ENCODE measurements at regions not wholly inside any gene's neighbourhood (a gene's known extent, or its start where the extent isn't known, plus 50 kb on each side); places are given as distances from the start of the nearest gene placed in this dataset.
"Not testable (repeated sequence)": the region's sequence is repeated elsewhere in the genome, so short reads cannot be mapped to it uniquely, and the experiment has no call there.

DNA sequence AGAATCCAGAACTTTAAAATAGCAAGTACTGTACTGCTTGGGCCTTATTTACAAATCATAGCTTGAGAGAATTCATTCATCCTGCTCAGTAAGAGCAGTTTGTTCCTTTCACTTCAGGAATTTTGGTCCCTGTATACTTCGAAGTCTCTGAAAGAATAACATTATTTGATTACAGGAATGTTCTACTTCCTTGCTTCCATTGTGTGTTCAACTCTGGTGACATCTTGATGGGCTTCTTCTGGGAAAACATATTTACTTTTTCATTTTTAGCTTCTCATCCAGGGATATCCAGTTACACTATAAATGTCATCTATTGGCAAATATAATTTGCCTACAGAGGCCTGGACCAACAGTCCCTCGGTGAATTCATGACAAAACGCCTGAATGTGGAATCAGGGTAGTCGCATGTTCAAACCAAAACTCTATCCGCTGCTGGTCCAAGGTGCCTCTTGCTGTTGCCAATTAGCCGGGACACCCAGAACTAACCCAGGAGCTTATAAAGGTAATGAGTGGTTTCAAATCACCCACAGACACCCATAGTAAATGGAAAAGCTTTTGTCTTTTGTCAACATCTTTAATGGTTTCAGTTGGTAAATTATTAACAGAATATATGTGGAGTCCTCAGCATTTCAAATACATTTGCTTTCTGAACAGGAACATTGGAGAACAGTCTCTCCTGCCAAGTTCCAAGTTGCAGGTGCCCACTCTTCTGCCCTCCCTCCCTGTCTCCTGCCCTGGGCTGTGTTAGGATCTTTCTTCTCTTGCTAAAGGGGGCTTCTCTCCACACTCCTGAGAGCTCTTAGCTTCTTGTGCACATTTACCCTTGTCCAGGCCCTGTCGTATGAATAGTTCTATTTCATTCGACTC lies 162.5 kb upstream of the CITED2 start:
- in situ Hi-C loops (cut with MboI; ENCODE audit: low sequenced_read_pairs), result no loop called here

DNA sequence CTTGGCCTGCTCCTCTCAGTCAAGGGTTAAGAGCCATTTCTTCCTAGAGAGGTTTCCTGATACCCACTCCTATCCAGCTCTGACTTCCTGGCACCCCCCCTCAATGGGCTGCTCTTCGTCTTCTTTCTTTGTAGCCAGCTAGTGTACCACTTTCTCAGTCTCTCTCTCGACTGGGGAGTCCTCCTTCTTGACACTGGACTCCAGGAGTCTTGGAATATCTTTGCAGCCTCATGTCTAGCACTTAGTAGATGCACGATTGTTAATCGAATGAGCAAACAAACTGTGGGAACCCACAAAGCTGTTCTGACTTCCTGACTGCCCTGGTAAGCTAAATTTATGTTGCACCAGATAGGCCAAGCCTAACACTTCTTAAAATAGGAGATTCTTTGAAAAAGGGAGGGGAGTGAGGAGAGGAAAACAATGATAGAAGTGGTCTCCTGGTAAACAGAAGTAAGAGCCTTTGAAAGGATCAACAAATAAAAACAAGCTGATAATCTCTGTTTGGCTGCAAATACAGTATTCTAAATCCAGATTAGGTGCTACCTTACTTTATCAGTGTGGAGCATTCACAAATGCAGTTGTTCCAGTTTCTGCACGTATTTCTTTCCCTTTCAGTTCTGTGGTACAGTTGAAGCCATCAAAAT lies 160.1 kb upstream of the CITED2 start:
- in situ Hi-C loops (cut with MboI; ENCODE audit: low sequenced_read_pairs), result no loop called here

DNA sequence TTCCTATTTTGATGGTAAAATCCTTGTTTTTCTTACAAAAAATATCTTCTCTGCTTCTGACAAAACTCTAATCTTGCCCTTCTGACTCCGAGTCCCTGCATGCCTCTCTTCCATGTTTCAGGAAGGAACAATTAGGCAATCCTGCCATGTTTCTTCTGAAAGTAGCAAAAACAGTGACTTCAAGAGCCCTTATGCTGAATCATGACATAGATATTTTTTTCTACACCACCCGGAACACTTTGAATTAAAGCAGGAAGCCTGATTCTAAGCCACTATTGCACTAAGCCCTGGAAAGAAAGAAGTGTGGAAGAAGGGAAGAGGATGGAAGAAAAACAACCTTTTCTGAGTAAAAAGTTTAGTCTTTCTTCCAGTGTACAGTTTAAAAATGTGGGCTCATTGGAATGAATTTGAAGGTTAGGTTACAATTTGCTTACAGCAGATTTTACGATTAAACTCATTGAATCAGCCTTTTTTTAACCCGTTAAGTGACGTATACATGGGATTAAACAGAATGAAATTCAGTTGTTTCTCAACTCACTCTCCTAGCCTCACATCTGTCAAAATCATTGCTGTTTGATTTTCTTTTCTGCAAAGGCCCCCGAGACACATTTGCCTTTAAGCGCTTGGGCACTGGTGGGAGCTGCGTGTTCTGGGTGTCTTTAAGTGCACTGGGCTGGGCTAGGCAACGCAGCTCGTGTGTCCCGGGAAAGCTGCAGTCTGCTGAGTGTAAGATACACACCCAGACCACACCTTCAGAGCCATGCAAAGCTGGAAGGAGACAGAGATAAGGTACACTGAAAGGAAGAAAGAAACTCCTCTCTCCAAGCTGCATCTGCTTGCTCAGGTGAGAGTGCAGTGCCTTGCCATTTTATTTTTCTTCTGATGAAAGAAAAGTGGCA lies 159.4 kb upstream of the CITED2 start:
- in situ Hi-C loops (cut with MboI; ENCODE audit: low sequenced_read_pairs), result no loop called here

DNA sequence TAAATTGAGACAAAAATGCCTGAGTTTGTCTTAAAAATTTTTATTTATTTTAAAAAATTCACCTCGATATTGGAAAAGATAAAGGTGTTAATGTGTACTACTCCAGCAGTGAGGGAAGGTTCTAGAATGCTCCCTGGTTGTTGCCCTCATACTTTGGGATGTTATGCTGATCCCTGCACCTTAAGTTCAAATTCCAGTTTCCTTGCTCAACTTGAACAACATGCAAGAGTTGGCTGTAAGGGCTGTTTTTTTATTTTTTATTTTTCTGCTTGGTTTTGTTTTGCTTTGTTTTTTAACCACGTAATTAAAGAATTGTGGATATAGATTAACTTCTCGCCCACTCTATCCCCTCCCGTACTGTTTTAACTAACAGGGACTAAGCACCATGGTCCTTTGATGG lies 158.7 kb upstream of the CITED2 start:
- in situ Hi-C loops (cut with MboI; ENCODE audit: low sequenced_read_pairs), result no loop called here

DNA sequence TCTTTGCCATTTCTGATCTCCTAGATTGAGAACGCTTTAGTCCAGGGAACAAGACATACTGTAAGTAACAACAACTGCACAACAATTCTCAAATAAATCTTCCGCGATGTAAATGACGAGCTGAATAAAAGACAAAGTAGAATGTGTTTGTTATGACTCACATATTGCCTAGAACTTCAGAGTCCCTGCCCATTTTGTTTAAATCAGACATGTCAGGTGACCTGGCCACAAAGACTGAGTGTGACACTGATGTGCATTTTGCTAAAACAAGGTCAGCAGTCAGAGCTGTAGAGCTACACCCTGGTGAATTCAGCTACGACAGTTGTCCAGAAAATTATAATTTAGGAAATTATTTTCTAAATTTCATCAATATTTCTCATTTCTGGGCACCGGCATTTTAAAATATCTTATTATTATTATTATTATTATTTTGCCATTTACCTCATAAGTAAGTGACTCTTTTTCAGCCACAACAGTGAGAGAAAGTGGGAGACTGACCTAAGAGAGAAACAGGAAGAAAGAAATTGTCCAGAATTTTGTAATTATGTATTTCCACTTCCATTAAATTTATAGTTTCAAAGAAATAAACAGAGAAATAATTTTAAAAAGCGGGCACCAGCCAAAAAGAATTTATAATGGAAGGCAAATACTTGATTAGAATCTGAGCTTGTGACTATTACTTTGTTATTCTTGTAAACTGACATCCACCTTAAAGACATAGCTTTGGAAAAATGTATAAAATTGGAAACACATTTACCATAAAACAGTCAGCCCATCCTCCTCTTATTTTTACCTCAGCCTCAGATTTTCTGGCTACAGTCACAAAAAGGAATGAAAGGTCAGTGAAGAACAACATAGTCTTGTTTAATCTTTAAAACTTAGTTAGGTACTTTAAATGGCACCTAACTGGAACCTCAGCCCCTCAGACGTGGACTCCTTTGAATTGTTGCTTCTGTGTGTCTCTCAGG lies 157.0 kb upstream of the CITED2 start:
- in situ Hi-C loops (cut with MboI; ENCODE audit: low sequenced_read_pairs), result no loop called here

DNA sequence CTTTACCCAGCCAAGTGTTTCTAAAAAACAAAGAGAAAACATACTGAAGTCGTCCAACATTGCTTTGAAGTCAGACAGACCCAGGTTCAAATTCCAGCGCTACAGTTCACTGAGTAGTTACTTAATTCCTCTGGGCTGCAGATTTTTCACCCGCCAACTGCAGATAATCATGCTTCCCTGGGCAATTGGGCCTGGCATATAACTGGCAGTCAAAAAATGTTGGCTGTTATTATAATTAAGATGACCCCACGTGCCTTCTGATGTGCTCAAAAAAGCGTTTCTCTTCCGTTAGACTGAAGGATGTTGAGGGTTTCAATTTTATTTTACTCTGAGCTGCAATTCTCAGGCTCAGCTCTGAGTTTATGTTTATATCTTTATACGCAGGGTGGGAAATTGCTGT lies 156.1 kb upstream of the CITED2 start:
- in situ Hi-C loops (cut with MboI; ENCODE audit: low sequenced_read_pairs), result no loop called here

DNA sequence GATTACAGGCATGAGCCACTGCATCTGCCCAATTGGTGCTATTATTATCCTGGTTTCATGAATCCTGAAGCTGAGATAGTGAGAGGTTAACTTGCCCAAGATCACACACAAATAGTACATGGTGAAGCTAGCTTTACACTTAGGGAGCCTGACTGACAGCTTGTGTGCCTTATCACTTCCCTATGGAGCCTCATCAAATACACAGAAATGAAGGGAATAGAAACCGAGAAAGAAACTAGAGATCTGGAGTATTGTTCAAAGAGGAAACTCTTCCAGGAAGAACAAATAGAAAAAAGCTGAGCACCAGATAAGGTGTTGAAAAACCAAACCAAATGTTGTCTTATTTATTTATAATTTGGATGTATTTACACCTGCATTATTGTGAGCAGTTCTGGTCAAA lies 155.0 kb upstream of the CITED2 start:
- in situ Hi-C loops (cut with MboI; ENCODE audit: low sequenced_read_pairs), result no loop called here

DNA sequence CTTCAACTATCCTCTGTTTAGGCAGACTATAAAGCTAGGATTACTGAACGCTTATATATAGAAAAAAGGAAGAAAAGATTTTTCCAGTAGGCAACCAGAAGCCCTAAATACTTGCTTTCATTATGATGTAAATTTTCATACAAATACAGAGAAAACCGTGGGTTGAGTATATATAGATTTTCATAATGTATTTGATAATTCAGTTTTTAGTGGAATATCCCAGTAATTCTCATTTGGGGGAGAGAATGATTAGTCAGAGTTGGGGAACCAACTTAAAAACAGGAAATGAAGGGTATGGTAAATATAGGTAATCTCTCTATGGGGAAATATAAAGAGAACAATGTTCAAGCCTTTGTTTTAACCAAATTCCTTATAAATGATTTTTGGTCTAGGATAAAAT lies 154.0 kb upstream of the CITED2 start:
- in situ Hi-C loops (cut with MboI; ENCODE audit: low sequenced_read_pairs), result no loop called here

DNA sequence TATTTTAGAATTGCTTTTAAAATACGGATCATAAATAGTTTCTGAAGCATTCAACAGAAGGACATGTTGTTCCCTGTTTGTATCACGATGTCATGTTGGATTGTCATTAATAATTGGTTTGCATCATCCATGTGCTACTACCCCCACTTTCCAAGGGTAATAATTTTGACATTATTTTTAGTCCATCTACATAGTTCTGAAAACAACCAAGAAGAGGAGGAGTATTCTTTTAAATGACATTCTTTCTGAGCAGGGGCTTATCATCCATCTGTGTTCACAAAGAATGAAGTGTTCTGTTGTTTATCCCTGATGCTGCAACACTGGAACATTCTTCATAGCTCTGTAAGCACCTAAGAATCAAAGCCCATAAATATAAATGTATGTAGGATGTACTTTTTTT lies 151.0 kb upstream of the CITED2 start:
- in situ Hi-C loops (cut with MboI; ENCODE audit: low sequenced_read_pairs), result no loop called here

DNA sequence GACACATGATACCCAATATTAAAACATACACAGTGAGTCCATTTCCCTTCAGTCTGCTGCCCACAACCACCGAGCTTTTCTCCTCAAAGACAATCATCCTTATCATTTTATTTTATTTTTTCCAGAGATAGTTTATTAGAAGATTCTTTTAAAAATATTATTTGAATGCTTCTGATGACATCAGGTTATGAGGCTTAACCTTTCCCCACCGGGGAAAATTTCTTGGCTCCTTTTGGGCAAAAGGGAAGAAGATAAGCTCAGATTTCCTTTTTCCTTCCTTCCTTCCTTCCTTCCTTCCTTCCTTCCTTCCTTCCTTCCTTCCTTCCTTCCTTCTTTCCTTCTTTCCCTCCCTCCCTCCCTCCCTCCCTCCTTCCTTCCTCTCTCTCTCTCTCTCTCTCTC lies 149.5 kb upstream of the CITED2 start:
- in situ Hi-C loops (cut with MboI; ENCODE audit: low sequenced_read_pairs), result no loop called here

DNA sequence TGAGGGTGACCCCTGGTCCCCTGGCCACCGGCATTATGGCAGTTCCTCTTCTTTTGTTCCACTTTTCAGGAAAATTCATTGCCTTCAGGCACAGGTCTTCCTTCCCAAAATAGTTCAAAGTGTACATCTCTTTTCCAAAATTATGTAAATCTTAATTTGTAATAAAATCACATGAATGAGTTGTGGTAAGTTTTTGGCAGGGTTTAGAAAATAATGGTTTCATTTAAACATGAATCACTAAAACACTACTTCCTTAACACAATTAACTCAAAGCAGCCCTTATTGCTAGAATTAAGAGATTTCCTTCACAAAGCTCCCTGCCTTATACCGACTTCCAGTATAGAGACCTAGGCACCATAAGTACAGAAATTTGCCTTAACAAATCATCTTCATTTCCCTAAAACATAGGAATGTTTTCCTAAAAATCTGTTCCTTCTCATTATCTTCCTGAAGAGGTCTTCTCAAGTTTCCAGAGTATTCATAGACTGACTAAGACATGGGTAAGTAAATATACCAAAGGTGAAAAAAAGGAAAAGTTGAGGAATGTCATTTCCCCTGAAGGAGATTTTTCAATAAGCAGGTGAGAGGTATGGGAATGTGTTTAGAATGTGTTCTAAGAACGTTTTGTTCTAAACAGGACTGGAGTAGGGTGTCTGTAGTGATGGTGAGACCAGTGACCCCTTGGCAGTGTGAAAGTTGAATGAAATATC lies 148.2 kb upstream of the CITED2 start:
- in situ Hi-C loops (cut with MboI; ENCODE audit: low sequenced_read_pairs), result no loop called here

DNA sequence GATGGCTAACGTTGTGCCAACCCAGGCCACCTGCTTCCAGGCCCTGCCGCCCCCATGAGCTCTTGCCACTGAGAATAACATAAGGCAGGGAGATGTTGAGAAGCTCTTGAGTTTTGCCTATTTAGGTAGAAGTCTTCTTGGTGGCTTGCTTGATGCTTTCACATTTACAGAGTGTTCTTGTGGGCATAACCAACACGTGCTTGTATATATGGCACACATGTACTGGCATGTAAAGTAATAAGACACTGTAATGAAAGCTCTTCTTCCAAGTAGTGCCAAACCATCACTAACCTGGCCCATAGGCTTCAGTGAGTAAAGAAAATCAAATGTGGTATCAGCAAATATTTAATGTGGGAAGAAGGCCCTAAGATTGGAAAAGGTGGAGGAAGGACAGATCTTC lies 146.9 kb upstream of the CITED2 start:
- in situ Hi-C loops (cut with MboI; ENCODE audit: low sequenced_read_pairs), result no loop called here

DNA sequence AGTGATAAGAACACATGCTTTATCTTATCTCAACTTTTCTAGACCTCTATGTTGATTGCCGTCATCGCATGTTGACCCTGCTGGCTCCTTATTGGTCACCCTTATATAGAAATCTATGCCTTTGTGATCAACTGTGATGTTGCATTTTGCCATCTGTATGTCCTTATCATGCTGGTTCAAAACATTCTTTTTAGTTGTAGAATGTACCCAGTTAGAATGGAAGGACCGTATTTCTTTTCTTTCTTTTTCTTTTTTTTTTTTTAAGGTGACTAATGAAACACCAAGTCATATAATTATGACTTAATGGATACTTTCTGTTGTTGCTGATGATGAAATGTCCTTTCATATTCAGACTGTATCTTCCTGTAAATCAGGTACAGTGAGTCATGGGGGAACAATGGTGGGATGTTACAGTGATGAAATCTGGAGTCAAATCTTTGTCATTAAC lies 145.9 kb upstream of the CITED2 start:
- in situ Hi-C loops (cut with MboI; ENCODE audit: low sequenced_read_pairs), result no loop called here

DNA sequence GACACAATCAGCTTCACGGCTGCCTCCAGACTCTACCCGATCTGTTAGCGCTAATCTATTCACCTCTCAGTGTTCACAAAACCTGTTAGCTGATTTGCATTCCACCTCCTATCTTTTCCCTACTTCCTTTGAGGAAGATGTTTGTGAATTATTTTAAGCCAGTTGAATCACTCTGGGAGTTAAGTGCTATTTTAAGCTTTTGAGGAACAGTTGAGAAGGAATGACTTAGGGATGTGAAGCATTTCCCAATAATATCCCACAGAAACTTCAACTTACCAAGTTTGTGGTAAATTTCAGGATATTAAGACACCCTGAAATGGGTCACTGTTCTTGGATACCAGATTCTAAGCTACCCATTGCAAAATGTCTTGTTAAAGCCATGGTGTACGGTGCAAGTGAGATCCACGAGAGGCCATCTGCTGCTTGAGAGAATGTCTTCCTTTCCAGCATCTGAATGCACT lies 145.2 kb upstream of the CITED2 start:
- in situ Hi-C loops (cut with MboI; ENCODE audit: low sequenced_read_pairs), result no loop called here

DNA sequence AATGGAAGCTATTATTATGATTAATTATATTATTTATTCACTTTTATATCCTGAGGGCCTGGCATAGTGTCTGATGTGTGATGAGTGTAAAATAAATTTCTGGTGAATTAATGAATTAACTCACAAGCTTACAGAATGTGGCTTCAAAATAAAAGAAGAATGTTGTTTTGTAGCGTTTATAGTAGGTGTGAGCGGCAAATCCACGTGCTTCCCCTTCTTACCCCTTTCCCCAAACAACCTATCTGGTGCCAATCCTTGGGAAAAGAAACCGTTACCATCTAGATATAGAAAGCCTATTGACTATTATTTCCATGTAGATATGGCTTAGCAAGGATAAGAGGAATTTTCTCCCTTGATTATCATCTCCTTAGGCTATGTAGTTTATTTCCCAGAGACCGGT lies 144.6 kb upstream of the CITED2 start:
- in situ Hi-C loops (cut with MboI; ENCODE audit: low sequenced_read_pairs), result no loop called here

DNA sequence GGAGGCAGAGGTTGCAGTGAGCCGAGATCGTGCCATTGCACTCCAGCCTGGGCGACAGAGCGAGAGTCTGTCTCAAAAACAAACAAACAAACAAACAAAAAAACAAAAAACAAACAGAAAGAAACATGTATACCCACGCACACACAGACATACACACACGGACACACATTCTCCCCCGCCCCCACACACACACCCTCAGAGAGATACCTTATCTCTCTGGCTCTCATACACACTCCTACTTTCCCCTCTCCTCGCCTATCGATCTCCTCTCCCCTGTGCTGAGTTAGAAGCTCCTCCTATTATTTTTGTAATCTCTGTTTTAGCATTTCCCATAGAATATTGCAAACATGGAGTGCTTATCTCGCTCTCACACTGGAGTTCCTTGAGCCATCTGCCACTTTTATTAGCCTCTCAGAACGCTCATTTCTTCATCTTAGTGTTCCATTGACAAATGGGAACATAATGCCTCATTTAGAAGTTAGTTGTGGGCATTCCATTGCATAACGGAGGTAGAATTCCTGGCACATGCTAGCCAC lies 144.2 kb upstream of the CITED2 start:
- in situ Hi-C loops (cut with MboI; ENCODE audit: low sequenced_read_pairs), result no loop called here

DNA sequence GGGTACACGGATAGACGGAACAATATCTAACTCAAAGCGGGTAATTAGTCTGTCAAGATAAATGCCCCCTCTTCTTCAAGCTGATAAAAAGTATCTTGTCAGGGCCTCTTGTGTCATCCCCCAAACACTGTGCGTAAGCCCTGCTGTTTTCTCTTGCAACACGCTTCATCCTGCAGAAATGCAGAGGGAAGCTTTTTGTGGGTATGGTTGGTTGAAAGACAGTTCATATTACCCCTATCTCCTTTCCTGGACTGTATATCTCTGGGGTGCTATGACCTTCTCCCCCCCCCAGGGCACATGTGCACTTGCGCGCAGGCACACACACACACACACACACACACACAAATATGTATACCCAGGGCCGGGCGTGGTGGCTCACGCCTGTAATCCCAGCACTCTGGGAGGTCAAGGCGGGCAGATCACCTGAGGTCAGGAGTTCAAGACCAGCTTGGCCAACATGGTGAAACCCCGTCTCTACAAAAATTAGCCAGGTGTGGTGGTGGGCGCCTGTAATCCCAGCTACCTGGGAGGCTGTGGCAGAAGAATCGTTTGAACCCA lies 143.6 kb upstream of the CITED2 start:
- in situ Hi-C loops (cut with MboI; ENCODE audit: low sequenced_read_pairs), result not testable (repeated sequence)

DNA sequence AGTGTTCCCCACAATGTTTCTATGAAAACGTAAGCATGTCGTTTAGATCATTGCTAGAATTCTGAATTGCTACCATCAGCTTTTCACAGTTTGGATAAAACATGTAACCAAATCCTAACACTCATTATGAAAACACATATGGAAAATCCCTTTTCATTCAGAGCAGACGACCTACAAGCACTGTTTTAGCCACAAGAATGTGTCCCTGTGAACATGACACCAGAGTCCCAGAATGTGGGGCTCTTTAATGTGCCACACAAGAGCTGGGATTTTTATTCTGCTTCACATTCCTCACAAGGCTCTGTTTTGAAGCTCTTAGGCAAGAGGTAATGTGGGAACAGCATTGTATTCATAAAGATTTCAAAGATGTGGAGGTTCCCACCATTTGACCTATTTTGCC lies 141.1 kb upstream of the CITED2 start:
- in situ Hi-C loops (cut with MboI; ENCODE audit: low sequenced_read_pairs), result no loop called here

DNA sequence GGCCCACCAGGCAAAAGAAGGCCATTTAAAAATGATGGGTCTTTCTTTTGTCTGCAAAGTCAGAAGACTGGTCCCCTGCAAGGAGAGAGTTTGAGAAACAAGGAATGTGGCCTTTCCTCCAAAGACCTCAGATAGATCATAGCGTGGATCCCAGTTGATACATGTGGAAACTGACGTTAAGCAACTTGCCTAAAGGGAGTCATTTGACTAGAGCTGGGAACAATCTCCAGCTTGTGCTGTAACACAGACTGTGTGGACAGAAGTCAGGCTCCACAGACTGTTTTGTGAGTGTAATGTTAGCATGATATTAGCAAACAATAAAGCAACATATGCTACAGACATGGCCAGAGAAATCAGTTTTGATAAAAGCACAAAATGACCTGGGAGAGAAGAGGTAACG lies 140.4 kb upstream of the CITED2 start:
- in situ Hi-C loops (cut with MboI; ENCODE audit: low sequenced_read_pairs), result no loop called here
